Stimulated activated CD8-positive, alpha-beta memory T cell treated with anti-CD3 and anti-CD28 coated beads, Interleukin-2, amount 100 ng/mL, for 48 hours (primary cell): ENCODE measurements at regions not wholly inside any gene's neighbourhood (a gene's known extent, or its start where the extent isn't known, plus 50 kb on each side); places are given as distances from the start of the nearest gene placed in this dataset.
"Not testable (repeated sequence)": the region's sequence is repeated elsewhere in the genome, so short reads cannot be mapped to it uniquely, and the experiment has no call there.

Source experiments
- DNase-seq, 2 donors: peaks; one replicate each; pipeline ENCODE4 v3.0.0-alpha.2; 2020; ENCODE audit warnings: low read depth in 2 of 2

- no peak for DNase-seq
These were observed 398.5 kb downstream of the REEP3 start for GRCh38 chr10:63919575-63920279.

GRCh38 chr10:63920926-63921325, 399.7 kb downstream of the REEP3 start:
- no peak for DNase-seq

- DNase-seq: no peak
These were observed 400.8 kb downstream of the REEP3 start for GRCh38 chr10:63921908-63922467.

- DNase-seq: no peak
These were observed 401.5 kb downstream of the REEP3 start for GRCh38 chr10:63922468-63923284.

GRCh38 chr10:63929831-63930467, 408.7 kb downstream of the REEP3 start:
- DNase-seq: no peak

GRCh38 chr10:63930584-63930983, 409.4 kb downstream of the REEP3 start:
- no peak for DNase-seq

- no peak for DNase-seq
These were observed 414.5 kb downstream of the REEP3 start for GRCh38 chr10:63935705-63936104.

GRCh38 chr10:63940277-63940922, 419.2 kb downstream of the REEP3 start:
- DNase-seq: no peak

- no peak for DNase-seq
These were observed 443.2 kb downstream of the REEP3 start for GRCh38 chr10:63964406-63964805.

GRCh38 chr10:63965846-63966245, 444.6 kb downstream of the REEP3 start:
- no peak for DNase-seq

- DNase-seq: no peak
These were observed 452.0 kb downstream of the REEP3 start for GRCh38 chr10:63972949-63973827.

GRCh38 chr10:63976538-63976937, 455.3 kb downstream of the REEP3 start:
- peak; percentile 23 to 28 for DNase-seq

- peak in 1 of 2 donors; percentile 3 for DNase-seq
These were observed 456.2 kb downstream of the REEP3 start for GRCh38 chr10:63977329-63977923.

- not testable (repeated sequence) for DNase-seq
These were observed 459.7 kb downstream of the REEP3 start for GRCh38 chr10:63980870-63981269.

GRCh38 chr10:63984061-63984460, 462.9 kb downstream of the REEP3 start:
- not testable (repeated sequence) for DNase-seq

GRCh38 chr10:63986536-63986935, 465.3 kb downstream of the REEP3 start:
- no peak for DNase-seq

GRCh38 chr10:63987212-63987611, 466.0 kb downstream of the REEP3 start:
- DNase-seq: no peak

GRCh38 chr10:63994371-63994770, 473.2 kb downstream of the REEP3 start:
- DNase-seq: no peak

GRCh38 chr10:64007157-64007556, 486.0 kb downstream of the REEP3 start:
- DNase-seq: no peak

GRCh38 chr10:64010711-64011110, 489.5 kb downstream of the REEP3 start:
- no peak for DNase-seq
